MG63 (cell line): ENCODE measurements at regions not wholly inside any gene's neighbourhood (a gene's known extent, or its start where the extent isn't known, plus 50 kb on each side); places are given as distances from the start of the nearest gene placed in this dataset.

Source experiments
- DNase-seq: peaks from one replicate; pipeline ENCODE4 v3.0.0-alpha.2; 2020
- H3K27me3 ChIP-seq: fragments of 250-450 bp; sonication (Bioruptor Pico); 2 replicates; pipeline ENCODE4 v1.5.1; 2020; ENCODE audit warnings: mild to moderate bottlenecking, moderate library complexity
- H3K36me3 ChIP-seq: fragments of 250-450 bp; sonication (Bioruptor Pico); 2 replicates; pipeline ENCODE4 v1.5.1; 2020; ENCODE audit warnings: mild to moderate bottlenecking, moderate library complexity
- H3K4me3 ChIP-seq: fragments of 250-450 bp; sonication (Bioruptor Pico); 2 replicates; pipeline ENCODE4 v1.5.1; 2020; ENCODE audit warnings: mild to moderate bottlenecking, moderate library complexity
- H3K9me3 ChIP-seq: fragments of 250-450 bp; sonication (Bioruptor Pico); 2 replicates; pipeline ENCODE4 v1.5.1; 2020; ENCODE audit warnings: mild to moderate bottlenecking, moderate library complexity

DNA sequence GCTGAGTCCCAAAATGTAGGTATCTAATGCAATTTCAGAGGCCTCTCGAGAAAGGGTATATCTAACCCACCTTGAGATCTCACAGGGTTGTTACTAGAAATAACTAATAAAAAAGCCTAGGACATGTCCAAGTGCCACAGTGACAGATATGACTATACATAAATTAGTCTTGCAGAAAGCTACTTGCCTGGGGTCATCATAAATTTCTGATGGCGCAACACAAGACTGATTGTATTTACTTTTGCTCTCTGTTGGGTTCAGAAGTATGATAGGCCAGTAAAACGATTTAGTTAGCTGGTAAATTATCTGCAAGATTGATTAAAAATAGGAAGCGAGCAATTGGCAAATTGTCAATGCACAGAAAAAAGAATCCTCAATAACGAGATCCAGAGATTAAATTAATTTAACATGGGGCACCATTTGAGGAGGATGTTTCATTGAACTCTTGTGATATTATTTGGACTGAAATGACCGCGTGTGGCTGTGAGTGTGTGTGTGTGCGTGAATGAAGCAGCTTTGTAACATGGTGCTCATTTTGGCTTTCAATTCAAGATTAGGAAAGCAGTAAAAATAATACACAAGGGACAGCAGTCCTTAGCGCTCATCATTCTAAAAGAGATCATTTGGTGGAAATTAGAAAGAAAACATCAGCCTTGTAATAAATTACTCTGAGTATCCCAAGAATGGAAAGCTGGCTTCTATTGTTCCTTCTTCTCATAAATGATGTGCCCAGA is 157.4 kb upstream of the ZFHX3 start:
- H3K4me3 ChIP-seq, result no peak overlapping the region
- no peaks in the 10 kb centered on the region for H3K9me3 ChIP-seq
- no peak for DNase-seq
- no peaks in the 10 kb centered on the region for H3K27me3 ChIP-seq
- no peaks in the 10 kb centered on the region for H3K36me3 ChIP-seq

DNA sequence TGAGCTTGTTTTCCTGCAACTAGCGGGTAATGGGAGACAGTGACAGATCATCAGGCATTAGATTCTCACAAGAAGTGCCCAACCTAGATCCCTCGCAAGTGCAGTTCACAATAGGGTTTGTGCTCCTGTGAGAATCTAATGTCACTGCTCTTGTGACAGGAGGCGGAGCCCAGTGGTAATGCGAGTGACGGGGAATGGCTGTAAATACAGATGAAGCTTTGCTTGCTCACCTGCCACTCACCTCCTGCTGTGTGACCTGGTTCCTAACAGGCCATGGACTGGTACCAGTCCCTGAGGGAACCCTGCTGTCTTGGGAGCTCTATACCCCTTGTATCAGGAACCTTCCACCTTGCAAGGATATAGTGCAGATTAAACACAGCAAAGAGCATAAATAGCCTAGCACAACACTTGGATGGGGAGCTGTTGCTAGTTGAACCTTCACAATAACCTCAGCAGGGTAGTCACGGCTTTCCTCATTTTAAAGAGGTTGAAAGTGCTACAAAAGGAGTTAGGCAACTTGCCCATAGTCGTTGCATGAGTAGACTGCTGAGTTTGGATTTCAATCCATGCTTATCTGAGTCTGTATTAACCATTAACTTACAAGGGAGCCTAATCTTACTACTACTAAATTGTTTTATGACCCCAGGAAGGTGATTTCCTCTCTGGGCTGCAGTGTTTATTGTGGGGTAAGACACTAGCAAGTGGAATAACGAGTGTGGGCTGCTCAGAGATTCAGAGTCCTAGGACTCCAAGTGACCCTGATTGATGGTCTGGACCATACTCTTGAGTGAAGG is 156.6 kb upstream of the ZFHX3 start:
- H3K36me3 ChIP-seq, result no peaks in the 10 kb centered on the region
- no peaks in the 10 kb centered on the region for H3K9me3 ChIP-seq
- H3K4me3 ChIP-seq, result no peak overlapping the region
- H3K27me3 ChIP-seq, result no peaks in the 10 kb centered on the region
- no peak for DNase-seq

DNA sequence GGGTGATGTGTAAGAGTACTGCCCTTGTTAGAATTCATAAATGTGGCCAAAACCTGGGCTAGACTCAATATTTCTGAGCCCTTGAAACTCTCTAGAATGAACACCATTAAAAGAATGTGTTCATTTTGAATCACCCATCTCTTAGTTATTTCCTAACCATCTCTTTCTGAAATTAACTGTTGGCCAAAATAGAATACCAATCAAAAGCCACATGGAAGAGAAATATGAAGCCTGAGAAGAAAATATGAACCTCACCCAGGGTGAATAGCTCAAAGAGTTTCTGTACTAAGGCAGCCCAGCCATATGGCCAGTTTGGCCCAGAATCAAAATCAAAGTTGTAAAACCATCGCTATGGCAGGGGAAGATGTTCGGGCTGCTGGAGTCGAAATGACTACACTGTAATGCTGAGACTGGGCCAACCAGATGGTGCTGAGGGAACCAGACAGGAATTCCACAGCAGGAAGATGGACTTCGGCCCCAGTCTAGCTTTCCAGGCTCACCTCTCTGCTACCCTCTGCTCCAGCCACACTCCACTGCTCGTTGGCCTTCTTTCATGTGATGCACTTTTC is 154.3 kb upstream of the ZFHX3 start:
- H3K9me3 ChIP-seq, result no peaks in the 10 kb centered on the region
- no peak overlapping the region for H3K4me3 ChIP-seq
- peak; percentile 86 for DNase-seq
- H3K27me3 ChIP-seq, result no peaks in the 10 kb centered on the region
- H3K36me3 ChIP-seq, result no peaks in the 10 kb centered on the region

DNA sequence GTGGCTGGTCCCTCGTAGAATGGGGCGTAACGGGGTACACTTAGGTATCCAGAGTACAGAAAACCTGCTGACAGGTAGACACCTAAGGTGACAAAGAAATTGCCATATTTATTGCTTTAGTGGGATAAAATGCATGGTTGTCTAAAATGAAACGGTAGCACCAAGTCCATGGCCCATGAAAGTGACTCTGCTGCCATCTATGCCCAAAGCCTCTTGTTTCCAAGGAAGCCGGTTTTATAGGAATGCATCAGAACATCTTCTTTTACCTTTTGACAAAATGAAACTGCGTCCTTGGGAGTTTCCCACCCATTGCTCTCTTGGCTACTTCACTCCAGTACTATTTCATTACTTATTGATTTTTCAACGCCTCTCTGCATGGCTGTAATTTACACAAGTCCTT is 151.3 kb upstream of the ZFHX3 start:
- H3K36me3 ChIP-seq, result no peaks in the 10 kb centered on the region
- no peak overlapping the region for H3K4me3 ChIP-seq
- no peaks in the 10 kb centered on the region for H3K27me3 ChIP-seq
- no peaks in the 10 kb centered on the region for H3K9me3 ChIP-seq
- DNase-seq, result no peak

DNA sequence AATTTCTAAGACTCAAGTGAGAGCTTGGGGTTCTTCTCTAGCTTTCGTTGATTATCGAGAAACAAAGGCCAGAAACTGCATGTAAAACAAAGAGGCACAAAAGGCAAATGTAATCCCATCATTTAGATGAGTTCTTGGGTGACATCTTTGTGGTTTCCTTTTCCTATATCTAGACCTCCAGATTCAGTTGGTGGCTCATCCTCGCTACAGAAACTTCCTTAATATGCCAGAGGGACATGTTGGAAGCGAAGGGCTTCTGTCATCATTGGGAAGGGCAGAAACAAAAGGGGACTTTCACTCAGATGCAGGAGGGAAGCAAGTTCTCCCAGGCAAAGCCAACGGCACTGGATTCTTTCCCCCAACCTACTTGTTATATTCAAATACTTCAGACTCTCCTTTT is 150.6 kb upstream of the ZFHX3 start:
- H3K27me3 ChIP-seq, result no peaks in the 10 kb centered on the region
- H3K36me3 ChIP-seq, result no peaks in the 10 kb centered on the region
- DNase-seq, result no peak
- H3K4me3 ChIP-seq, result no peak overlapping the region
- no peaks in the 10 kb centered on the region for H3K9me3 ChIP-seq

DNA sequence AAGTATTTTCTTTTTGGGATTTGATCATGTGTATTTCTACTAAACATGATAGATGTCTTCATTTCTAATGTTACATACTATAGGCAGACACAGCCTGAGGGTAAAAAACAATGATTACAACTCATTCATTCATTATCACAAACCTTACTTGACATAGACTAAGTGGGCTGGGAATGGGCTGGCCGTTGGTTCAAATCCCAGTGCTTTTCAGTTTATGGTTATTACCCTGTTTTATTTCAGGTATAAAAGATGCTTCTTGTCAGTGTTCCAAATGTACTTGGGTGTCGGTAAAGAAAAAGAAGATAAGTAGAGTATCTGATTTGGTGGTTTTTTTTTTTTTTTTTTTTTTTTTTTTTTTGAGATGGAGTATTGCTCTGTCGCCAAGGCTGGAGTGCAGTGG is 149.7 kb upstream of the ZFHX3 start:
- Histone ChIP-seq H3K4me3 (no peak overlapping the region), H3K36me3 (no peaks in the 10 kb centered on the region), H3K9me3 (no peaks in the 10 kb centered on the region), H3K27me3 (no peaks in the 10 kb centered on the region)
- no peak for DNase-seq

DNA sequence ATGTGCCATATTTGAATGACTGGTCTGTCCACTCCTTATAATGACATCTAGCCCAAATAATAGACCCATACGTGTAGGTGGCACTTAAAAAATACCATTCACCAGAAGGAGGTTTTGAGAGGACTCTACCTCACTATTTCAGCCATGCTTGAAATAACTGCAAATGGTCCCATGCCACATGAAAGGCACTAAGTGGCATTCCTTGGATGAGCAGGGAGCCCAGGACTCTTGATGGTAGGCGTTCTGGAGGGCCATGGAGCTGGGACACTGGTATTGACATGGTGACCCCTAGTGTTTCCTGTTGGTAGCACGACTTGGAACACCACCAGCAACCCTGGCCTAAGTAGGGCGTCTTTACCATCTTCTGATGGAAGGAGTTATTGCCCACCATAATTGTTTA is 148.7 kb upstream of the ZFHX3 start:
- DNase-seq, result peak; percentile 16

DNA sequence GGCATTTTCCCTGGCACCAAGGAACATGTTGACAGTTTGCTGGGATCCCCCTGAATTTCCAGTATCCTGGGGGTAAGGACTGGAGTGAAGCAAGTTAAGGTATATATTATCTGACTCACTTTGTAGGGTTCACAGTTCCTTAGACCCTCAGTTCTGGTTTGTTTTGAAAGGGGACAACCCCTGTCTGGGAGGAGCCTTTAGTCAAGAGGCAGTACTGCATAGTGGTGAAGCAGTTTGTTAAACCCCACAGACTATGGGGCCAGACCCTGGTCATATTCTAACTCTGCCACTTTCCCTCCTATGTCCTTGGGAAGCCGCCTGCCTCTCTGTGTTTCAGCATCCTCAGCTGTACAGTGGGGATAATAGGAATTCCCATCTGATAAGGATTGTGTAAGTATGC is 145.5 kb upstream of the ZFHX3 start:
- DNase-seq, result no peak
- H3K27me3 ChIP-seq, result no peaks in the 10 kb centered on the region
- no peaks in the 10 kb centered on the region for H3K36me3 ChIP-seq
- no peaks in the 10 kb centered on the region for H3K9me3 ChIP-seq
- H3K4me3 ChIP-seq, result no peak overlapping the region

More for the DNA sequence above, 148.7 kb upstream of the ZFHX3 start:
- no peak overlapping the region for H3K4me3 ChIP-seq
- H3K9me3 ChIP-seq, result no peaks in the 10 kb centered on the region
- H3K27me3 ChIP-seq, result no peaks in the 10 kb centered on the region
- no peaks in the 10 kb centered on the region for H3K36me3 ChIP-seq

DNA sequence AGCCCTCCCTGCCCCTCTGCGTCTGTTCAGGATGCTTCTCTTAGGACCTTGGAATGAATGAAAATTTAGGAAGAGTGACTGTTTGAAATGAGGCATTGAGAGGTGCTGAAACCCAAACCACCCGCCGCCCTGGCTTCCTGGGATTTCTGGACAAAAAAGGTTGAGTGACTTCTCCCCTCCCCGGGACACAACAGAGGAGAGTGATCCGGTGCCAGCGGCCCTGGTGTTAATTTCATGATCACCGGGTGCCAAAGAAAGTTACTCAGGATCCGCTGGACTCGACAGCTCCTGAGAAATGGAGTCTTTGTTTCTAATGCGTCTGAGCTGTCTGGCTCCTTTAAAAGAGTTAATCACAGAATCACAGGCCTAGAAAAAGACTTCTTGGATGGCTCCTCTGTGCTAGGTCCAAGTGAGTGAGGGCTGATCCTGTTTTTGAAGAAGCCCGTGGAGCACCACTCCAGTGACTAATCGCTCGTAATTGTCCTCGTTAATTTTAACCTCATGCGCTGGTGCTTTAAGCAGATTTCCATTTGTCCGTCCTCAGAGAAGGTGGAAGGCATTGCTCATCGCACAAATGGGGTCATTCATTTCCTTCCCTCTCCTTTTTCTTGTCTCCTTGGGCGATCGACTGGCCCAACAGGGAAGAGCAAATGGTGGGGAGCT is 144.4 kb upstream of the ZFHX3 start:
- no peaks in the 10 kb centered on the region for H3K27me3 ChIP-seq
- H3K9me3 ChIP-seq, result no peaks in the 10 kb centered on the region
- H3K4me3 ChIP-seq, result no peak overlapping the region
- no peaks in the 10 kb centered on the region for H3K36me3 ChIP-seq
- DNase-seq, result peak; percentile 58

DNA sequence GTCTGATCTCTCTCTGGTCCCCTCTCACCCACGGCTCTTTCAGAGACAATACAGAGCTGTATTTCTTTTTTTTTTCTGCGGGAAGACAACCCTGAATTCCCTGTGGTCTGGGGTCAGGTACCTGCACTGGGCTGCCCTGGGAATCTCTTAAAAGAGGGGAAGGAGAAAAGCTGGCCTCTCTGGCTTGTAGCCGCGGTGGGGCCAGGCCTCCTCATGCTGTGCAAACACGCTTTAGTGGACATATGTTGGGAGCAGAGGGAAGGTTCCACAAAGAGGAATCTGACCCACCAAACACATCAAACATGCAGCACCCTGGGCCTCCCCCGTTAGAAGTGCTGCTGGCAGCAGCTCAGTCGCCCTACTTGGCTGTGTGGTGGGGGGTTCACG is 143.7 kb upstream of the ZFHX3 start:
- Histone ChIP-seq H3K36me3 (no peaks in the 10 kb centered on the region), H3K9me3 (no peaks in the 10 kb centered on the region), H3K4me3 (no peak overlapping the region), H3K27me3 (no peaks in the 10 kb centered on the region)
- DNase-seq, result no peak

DNA sequence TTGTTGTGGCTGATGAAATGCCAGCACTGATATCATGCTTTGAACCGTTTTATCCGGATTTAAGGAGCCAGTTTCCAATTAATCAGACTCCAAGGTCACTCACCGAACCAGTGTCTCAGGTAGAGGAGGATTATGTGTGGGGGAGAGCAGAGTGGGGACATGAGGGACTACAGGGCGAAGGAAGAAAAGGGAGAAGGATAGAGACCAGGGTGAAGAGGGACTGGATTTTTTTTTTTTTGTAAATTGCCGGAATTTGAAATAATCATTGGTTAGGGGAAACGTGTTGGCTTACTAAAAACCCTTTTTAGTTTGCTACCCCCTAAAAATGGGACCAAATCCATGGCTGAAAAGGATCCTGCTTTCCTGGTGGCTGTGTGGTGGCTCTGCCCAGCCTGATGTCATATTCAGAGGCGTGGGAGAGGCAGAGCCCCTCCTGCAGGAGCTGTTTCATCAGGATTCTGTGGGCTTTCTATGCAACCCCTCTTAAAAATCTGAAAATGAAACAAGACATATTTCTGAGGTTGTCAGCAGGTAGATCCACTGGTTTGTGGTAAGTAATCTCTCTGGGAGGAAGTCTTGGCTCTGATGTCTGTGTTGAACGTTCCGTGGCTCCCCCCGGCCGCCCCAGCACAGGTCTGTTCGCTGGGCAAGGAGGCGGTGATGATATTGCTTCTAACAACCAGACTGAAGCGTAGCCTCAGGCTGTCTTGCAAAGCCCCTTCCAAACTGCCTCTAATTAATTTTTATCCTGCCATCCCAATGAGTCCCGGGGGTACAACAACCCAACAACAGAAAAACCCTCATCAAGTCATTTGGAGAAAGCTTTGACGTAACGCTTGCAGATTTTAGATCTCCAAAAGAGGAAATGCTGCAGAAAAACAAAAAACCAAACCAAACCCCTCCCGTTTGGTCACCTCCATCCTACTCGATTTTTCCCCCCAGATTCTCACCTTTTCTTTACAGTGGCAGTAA is 143.0 kb upstream of the ZFHX3 start:
- DNase-seq, result no peak
- H3K9me3 ChIP-seq, result no peaks in the 10 kb centered on the region
- no peak overlapping the region for H3K4me3 ChIP-seq
- H3K27me3 ChIP-seq, result no peaks in the 10 kb centered on the region
- no peaks in the 10 kb centered on the region for H3K36me3 ChIP-seq

DNA sequence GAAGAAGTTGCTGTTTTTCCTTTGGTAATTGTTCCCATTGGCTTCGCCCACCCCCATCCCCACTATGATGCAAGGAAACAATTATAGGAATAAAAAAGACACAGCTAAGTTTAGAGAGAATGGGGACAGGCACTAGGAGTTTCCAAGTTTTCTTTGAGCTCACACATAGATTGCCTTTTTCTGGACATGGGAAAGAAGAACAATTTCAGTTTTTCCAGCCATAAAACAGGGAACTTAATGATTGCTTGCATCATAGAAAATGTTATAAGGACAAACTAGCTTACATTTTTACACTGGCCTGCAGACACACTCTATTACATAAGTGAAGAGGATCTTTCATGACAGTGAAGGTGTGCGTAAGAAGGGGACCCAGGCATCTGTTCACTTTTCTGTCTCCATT is 142.3 kb upstream of the ZFHX3 start:
- H3K27me3 ChIP-seq, result no peaks in the 10 kb centered on the region
- no peak for DNase-seq
- H3K9me3 ChIP-seq, result no peaks in the 10 kb centered on the region
- no peaks in the 10 kb centered on the region for H3K36me3 ChIP-seq
- H3K4me3 ChIP-seq, result no peak overlapping the region

DNA sequence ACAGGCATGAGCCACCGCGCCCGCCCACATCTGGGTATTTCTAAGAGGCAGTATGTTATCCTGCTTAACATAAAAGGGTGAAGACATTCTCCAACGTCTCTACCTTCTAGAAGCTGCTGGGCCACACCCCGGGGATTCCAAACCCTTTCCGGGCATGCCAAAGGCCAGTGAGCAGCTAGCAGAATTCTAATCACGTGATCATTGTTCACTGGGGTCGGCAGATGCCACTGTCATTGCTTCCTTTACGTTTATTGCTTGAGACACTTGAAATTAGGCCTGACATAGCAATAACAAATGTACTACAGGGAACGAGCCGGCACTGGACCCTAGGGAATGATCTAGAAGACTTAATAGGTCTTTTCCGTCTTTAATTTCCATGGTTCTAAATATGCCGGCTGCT is 141.2 kb upstream of the ZFHX3 start:
- Histone ChIP-seq H3K9me3 (no peaks in the 10 kb centered on the region), H3K27me3 (no peaks in the 10 kb centered on the region), H3K36me3 (no peaks in the 10 kb centered on the region), H3K4me3 (no peak overlapping the region)
- no peak for DNase-seq

DNA sequence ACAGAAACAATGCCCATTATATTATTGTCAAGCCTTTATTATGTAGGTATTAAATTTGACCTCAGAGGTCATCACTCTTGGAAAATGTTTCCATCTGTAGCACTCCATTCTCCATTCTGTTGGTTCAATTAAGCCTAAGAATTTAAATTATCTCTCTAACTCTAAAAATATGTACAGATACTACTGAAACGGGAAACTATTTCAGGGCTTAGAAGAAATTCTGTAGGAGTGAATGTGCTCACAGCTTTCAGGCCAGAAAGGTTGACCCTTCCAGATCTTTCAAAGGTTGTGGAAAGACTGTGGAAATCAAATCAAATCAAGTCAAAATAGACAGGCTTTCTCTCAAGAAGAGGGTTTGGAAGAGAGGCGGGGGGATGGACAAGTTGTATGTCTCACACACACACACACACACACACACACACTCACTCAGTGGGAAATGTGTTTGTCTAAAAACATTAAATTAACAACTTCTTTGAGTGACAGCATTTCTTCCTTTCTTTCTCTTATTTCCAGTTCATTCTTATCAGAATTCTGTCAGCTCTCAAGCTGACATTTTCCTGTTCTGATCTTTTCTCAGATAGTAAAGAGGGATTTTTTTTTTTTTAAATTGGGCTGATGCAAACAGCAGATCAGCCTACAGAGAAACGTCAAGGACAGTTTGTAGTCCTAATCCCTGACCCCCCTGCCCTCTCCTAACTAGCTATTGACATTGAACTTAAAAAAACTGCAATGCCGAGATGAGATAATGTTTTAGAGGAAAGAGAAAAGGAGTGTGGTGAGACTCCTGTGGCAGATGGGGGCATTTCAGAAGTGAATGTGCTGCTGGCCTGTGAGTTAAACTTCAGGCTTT is 139.0 kb upstream of the ZFHX3 start:
- H3K27me3 ChIP-seq, result no peaks in the 10 kb centered on the region

DNA sequence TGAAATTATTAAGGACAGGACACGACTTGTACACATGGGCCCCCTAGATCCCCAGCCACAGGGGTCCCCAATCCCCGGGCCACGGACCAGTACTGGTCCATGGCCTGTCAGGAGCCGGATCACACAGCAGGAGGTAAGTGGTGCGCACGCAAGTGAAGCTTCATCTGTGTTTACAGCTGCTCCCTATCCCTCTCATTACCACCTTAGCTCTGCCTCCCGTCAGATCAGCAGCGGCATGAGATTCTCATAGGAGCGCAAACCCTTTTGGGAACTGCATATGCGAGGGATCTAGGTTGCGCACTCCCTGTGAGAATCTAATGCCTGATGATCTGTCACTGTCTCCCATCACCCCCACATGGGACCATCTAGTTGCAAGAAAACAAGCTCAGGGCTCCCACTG is 137.8 kb upstream of the ZFHX3 start:
- H3K4me3 ChIP-seq, result no peak overlapping the region
- no peaks in the 10 kb centered on the region for H3K27me3 ChIP-seq
- H3K36me3 ChIP-seq, result no peaks in the 10 kb centered on the region
- H3K9me3 ChIP-seq, result no peaks in the 10 kb centered on the region
- no peak for DNase-seq

More for the DNA sequence above, 139.0 kb upstream of the ZFHX3 start:
- DNase-seq, result no peak
- Histone ChIP-seq H3K9me3 (no peaks in the 10 kb centered on the region), H3K36me3 (no peaks in the 10 kb centered on the region), H3K4me3 (no peak overlapping the region)
